ENCODE measurements at regions not wholly inside any gene's neighbourhood (a gene's known extent, or its start where the extent isn't known, plus 50 kb on each side); places are given as distances from the start of the nearest gene placed in this dataset.

GRCh38 chr4:104735174-104735573, 240.5 kb upstream of the CXXC4 start:
- no peak overlapping the region for H3K4me2 ChIP-seq (ENCODE audit: insufficient read depth, low read length)
- H2AFZ ChIP-seq (ENCODE audit: low read depth, low read length) = no peak overlapping the region
- H4K20me1 ChIP-seq (ENCODE audit: insufficient read depth, low read length) = no peaks in the 10 kb centered on the region
- ATAC-seq (ENCODE audit: insufficient read depth, low read depth) (no peak), DNase-seq (no peak)
- no peaks in the 10 kb centered on the region for H3K4me1 ChIP-seq (ENCODE audit: insufficient read depth, low read length)
- H3K36me3 ChIP-seq (ENCODE audit: insufficient read depth, low read length) = no peaks in the 10 kb centered on the region
- no peak overlapping the region for H3K4me3 ChIP-seq (ENCODE audit: low read depth in 1 of 2, low read length in 2 of 2)
- H3K79me2 ChIP-seq (ENCODE audit: insufficient read depth, low read length) = no peaks in the 10 kb centered on the region
- no peak overlapping the region for H3K27ac ChIP-seq (ENCODE audit: low read length)
- H3K27me3 ChIP-seq (ENCODE audit: insufficient read depth, low read length, poor library complexity) = no peaks in the 10 kb centered on the region
- no peaks in the 10 kb centered on the region for H3K9me3 ChIP-seq (ENCODE audit: insufficient read depth, low read length, severe bottlenecking)
- TF ChIP-seq EZH2 (IDR thresholded peaks at IDR 0.05; ENCODE audit: borderline replicate concordance, low read depth, low read length, severe bottlenecking) (no peak), CTCF (IDR thresholded peaks at IDR 0.05; ENCODE audit: borderline replicate concordance, extremely low read depth, low read length, poor library complexity, severe bottlenecking) (no peak)
- no peak overlapping the region for H3K9ac ChIP-seq (ENCODE audit: low read depth, low read length)

- Histone ChIP-seq H3K27ac (ENCODE audit: low read length) (no peak overlapping the region), H3K27me3 (ENCODE audit: insufficient read depth, low read length, poor library complexity) (no peaks in the 10 kb centered on the region), H2AFZ (ENCODE audit: low read depth, low read length) (no peak overlapping the region), H3K4me3 (ENCODE audit: low read depth in 1 of 2, low read length in 2 of 2) (no peak overlapping the region), H3K79me2 (ENCODE audit: insufficient read depth, low read length) (no peaks in the 10 kb centered on the region), H3K36me3 (ENCODE audit: insufficient read depth, low read length) (no peaks in the 10 kb centered on the region), H3K4me1 (ENCODE audit: insufficient read depth, low read length) (no peaks in the 10 kb centered on the region), H3K9me3 (ENCODE audit: insufficient read depth, low read length, severe bottlenecking) (no peaks in the 10 kb centered on the region), H3K9ac (ENCODE audit: low read depth, low read length) (no peak overlapping the region), H3K4me2 (ENCODE audit: insufficient read depth, low read length) (no peak overlapping the region), H4K20me1 (ENCODE audit: insufficient read depth, low read length) (no peaks in the 10 kb centered on the region)
- DNase-seq (no peak), ATAC-seq (ENCODE audit: insufficient read depth, low read depth) (no peak)
- TF ChIP-seq EZH2 (IDR thresholded peaks at IDR 0.05; ENCODE audit: borderline replicate concordance, low read depth, low read length, severe bottlenecking) (no peak), CTCF (IDR thresholded peaks at IDR 0.05; ENCODE audit: borderline replicate concordance, extremely low read depth, low read length, poor library complexity, severe bottlenecking) (no peak)
Observed at GRCh38 chr4:104740161-104740560, 245.5 kb upstream of the CXXC4 start.

DNA sequence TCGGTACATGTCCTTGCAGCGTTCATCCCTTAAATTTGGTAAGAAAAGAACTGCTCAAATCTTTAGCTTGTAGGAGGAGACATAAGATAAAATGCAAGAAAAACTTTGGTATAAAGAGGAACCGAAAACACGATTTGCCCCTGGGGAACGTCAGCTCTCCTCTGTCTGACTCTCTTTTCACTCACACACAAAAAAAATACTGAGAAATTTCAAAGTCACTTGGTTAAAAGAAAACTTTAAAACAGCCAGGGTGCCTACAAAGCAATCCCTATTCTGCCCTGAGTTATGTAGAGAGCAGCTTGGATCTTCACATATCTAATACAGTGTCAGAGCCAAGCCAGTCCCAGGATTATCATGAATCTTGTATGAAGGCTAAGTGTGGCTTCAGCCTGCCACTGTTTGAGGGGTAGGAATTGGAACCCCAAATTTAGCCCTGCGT, 248.5 kb upstream of the CXXC4 start:
- Histone ChIP-seq H2AFZ (ENCODE audit: low read depth, low read length) (no peak overlapping the region), H3K9ac (ENCODE audit: low read depth, low read length) (no peak overlapping the region), H3K36me3 (ENCODE audit: insufficient read depth, low read length) (no peaks in the 10 kb centered on the region), H3K27ac (ENCODE audit: low read length) (no peak overlapping the region), H3K9me3 (ENCODE audit: insufficient read depth, low read length, severe bottlenecking) (no peaks in the 10 kb centered on the region), H3K79me2 (ENCODE audit: insufficient read depth, low read length) (no peaks in the 10 kb centered on the region), H4K20me1 (ENCODE audit: insufficient read depth, low read length) (no peaks in the 10 kb centered on the region), H3K4me3 (ENCODE audit: low read depth in 1 of 2, low read length in 2 of 2) (no peak overlapping the region), H3K4me2 (ENCODE audit: insufficient read depth, low read length) (no peak overlapping the region), H3K4me1 (ENCODE audit: insufficient read depth, low read length) (no peaks in the 10 kb centered on the region), H3K27me3 (ENCODE audit: insufficient read depth, low read length, poor library complexity) (no peaks in the 10 kb centered on the region)
- ATAC-seq (ENCODE audit: insufficient read depth, low read depth) = no peak
- TF ChIP-seq CTCF (IDR thresholded peaks at IDR 0.05; ENCODE audit: borderline replicate concordance, extremely low read depth, low read length, poor library complexity, severe bottlenecking) = no peak
- no peak for TF ChIP-seq EZH2 (IDR thresholded peaks at IDR 0.05; ENCODE audit: borderline replicate concordance, low read depth, low read length, severe bottlenecking)
- no peak for DNase-seq

DNA sequence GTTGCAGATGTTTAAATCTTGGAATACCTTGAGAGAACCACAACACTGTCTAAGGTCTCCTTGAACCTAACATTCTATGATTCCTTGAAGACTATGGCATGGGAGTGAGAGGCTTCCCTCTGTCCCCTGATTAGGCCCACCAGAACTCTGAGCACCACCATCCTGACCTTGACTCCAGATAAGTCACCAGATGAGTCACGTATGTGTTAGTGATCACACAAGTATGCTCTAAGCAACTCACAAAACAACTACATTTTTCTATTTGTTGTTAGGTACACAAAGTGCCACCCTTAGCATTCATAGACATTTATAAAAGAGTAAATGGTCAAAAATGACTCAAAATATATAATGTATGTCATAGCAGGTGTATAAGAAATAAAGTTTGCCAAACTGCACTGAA, 252.9 kb upstream of the CXXC4 start:
- TF ChIP-seq CTCF (IDR thresholded peaks at IDR 0.05; ENCODE audit: borderline replicate concordance, extremely low read depth, low read length, poor library complexity, severe bottlenecking) = no peak
- no peak for TF ChIP-seq EZH2 (IDR thresholded peaks at IDR 0.05; ENCODE audit: borderline replicate concordance, low read depth, low read length, severe bottlenecking)
- Histone ChIP-seq H2AFZ (ENCODE audit: low read depth, low read length) (no peak overlapping the region), H3K4me3 (ENCODE audit: low read depth in 1 of 2, low read length in 2 of 2) (no peak overlapping the region), H3K36me3 (ENCODE audit: insufficient read depth, low read length) (no peaks in the 10 kb centered on the region), H3K27me3 (ENCODE audit: insufficient read depth, low read length, poor library complexity) (no peaks in the 10 kb centered on the region), H3K79me2 (ENCODE audit: insufficient read depth, low read length) (no peaks in the 10 kb centered on the region), H3K27ac (ENCODE audit: low read length) (no peak overlapping the region), H3K9ac (ENCODE audit: low read depth, low read length) (no peak overlapping the region), H4K20me1 (ENCODE audit: insufficient read depth, low read length) (no peaks in the 10 kb centered on the region), H3K9me3 (ENCODE audit: insufficient read depth, low read length, severe bottlenecking) (no peaks in the 10 kb centered on the region), H3K4me1 (ENCODE audit: insufficient read depth, low read length) (no peaks in the 10 kb centered on the region), H3K4me2 (ENCODE audit: insufficient read depth, low read length) (no peak overlapping the region)
- ATAC-seq (ENCODE audit: insufficient read depth, low read depth) = no peak
- no peak for DNase-seq

Data from DND-41 (cell line).